ENCODE measurements at regions not wholly inside any gene's neighbourhood (a gene's known extent, or its start where the extent isn't known, plus 50 kb on each side); places are given as distances from the start of the nearest gene placed in this dataset.

DNA sequence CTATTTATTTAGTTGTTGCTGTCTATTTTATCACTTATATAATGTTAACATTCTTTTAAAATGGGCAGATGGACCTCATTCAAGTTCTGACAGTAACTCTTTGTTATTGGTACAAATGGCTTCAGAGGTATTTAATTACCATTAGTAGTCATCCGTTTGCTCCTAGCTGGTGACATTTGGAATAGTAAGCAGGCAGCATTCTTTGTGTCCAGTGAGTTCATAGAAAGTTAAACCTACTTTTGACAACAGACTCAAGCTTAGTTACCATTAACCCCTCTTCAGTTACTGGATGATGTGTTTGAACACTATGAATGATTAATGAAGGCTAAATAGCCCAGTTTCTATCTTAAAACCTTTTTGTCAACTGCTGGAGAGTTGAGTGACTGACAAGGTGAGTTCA is 500.7 kb upstream of the ATP11B start:
- H3K27ac Mint-ChIP-seq, result no peak overlapping the region
- peaks cover 0 to 9% (median 6%) of the 10 kb centered on the region in 3 donors for H3K9me3 Mint-ChIP-seq
- Histone ChIP-seq H3K27ac (ENCODE audit: low read length) (no peak overlapping the region), H3K4me3 (ENCODE audit: control insufficient read depth in 1 of 2, extremely low read depth in 1 of 2, low read length in 1 of 2) (no peak overlapping the region), H3K36me3 (ENCODE audit: control insufficient read depth in 2 of 2, extremely low read depth in 1 of 2, insufficient read depth in 1 of 2, low read length in 1 of 2) (no peaks in the 10 kb centered on the region), H3K27me3 (replicated peaks in 1 of 2; ENCODE audit: control insufficient read depth in 2 of 2, extremely low read depth in 1 of 2, insufficient read depth in 2 of 2, low read length in 1 of 2) (no peaks in the 10 kb centered on the region), H3K4me1 (ENCODE audit: control insufficient read depth in 1 of 2, extremely low read depth in 1 of 2, insufficient read depth in 2 of 2, low read length in 2 of 2) (no peaks in the 10 kb centered on the region), H3K9me3 (no peaks in the 10 kb centered on the region)
- WGBS (ENCODE audit: insufficient coverage), result no CpG with 5 or more reads among the region's 1 CpG
- DNase-seq, result no peak
- ChIA-PET CTCF (no interaction called here), POLR2A (no interaction called here)
- H3K4me1 Mint-ChIP-seq, result no peaks in the 10 kb centered on the region
- no peak for ATAC-seq (replicated peaks in 1 of 4)
- H3K36me3 Mint-ChIP-seq, result no peaks in the 10 kb centered on the region
- H3K27me3 Mint-ChIP-seq, result no peaks in the 10 kb centered on the region
- H3K4me3 Mint-ChIP-seq, result no peak overlapping the region

DNA sequence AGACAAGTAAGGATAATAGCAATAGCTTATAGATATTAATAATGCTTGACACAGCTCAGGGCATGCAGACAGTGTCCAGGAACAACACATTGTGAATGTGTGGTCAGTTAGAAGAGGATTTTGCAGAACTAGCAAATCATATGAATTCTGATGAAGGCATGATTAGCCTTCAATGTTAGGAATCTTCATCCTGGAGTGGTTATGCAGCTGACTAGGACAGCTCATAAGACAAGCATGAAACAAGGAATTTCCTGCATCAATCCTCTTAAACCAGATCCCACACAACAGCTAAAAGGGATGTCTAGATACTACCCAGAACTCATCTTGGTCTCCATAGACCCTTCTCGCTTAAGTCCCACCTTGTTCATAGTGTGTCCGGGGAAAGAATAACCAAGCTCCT is 499.0 kb upstream of the ATP11B start:
- ATAC-seq (replicated peaks in 1 of 4), result no peak
- Mint-ChIP-seq H3K36me3 (no peaks in the 10 kb centered on the region), H3K4me1 (no peaks in the 10 kb centered on the region), H3K27me3 (no peaks in the 10 kb centered on the region), H3K9me3 (peaks cover 0 to 9% (median 6%) of the 10 kb centered on the region in 3 donors), H3K27ac (no peak overlapping the region), H3K4me3 (no peak overlapping the region)
- ChIA-PET CTCF (no interaction called here), POLR2A (no interaction called here)
- WGBS (ENCODE audit: insufficient coverage), result 100% methylated on average over 1 of the region's 2 CpGs
- Histone ChIP-seq H3K9me3 (no peaks in the 10 kb centered on the region), H3K36me3 (ENCODE audit: control insufficient read depth in 2 of 2, extremely low read depth in 1 of 2, insufficient read depth in 1 of 2, low read length in 1 of 2) (no peaks in the 10 kb centered on the region), H3K27ac (ENCODE audit: low read length) (no peak overlapping the region), H3K4me1 (ENCODE audit: control insufficient read depth in 1 of 2, extremely low read depth in 1 of 2, insufficient read depth in 2 of 2, low read length in 2 of 2) (no peaks in the 10 kb centered on the region), H3K27me3 (replicated peaks in 1 of 2; ENCODE audit: control insufficient read depth in 2 of 2, extremely low read depth in 1 of 2, insufficient read depth in 2 of 2, low read length in 1 of 2) (no peaks in the 10 kb centered on the region), H3K4me3 (ENCODE audit: control insufficient read depth in 1 of 2, extremely low read depth in 1 of 2, low read length in 1 of 2) (no peak overlapping the region)
- DNase-seq, result no peak

DNA sequence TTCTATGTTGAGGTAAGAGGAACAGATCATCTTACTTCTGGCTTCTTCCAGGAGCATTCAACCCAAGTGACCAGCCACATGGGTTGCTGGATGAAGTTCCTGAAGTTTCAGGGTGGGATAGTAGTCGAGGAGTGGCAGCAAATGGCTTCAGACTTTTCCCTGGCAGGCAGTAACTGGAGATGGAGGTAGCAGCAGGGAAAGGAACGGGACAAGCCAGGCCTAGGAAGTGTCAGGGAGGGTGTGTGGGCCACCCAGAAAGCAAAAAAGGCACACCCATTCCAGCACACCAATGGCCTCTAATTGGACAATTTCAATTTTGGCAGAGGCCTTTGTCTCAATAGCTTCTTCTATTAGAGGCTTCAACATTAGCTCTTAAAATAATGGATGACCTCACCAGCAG is 498.6 kb upstream of the ATP11B start:
- DNase-seq (no peak), ATAC-seq (replicated peaks in 1 of 4) (no peak)
- no peaks in the 10 kb centered on the region for H3K27me3 ChIP-seq (replicated peaks in 1 of 2; ENCODE audit: control insufficient read depth in 2 of 2, extremely low read depth in 1 of 2, insufficient read depth in 2 of 2, low read length in 1 of 2)
- ChIA-PET POLR2A (no interaction called here), CTCF (no interaction called here)
- no peak overlapping the region for H3K27ac ChIP-seq (ENCODE audit: low read length)
- no peak overlapping the region for H3K4me3 ChIP-seq (ENCODE audit: control insufficient read depth in 1 of 2, extremely low read depth in 1 of 2, low read length in 1 of 2)
- no peaks in the 10 kb centered on the region for H3K4me1 ChIP-seq (ENCODE audit: control insufficient read depth in 1 of 2, extremely low read depth in 1 of 2, insufficient read depth in 2 of 2, low read length in 2 of 2)
- Mint-ChIP-seq H3K27ac (no peak overlapping the region), H3K27me3 (no peaks in the 10 kb centered on the region), H3K4me3 (no peak overlapping the region), H3K9me3 (peaks cover 0 to 9% (median 6%) of the 10 kb centered on the region in 3 donors), H3K4me1 (no peaks in the 10 kb centered on the region), H3K36me3 (no peaks in the 10 kb centered on the region)
- 63% methylated on average over 1 of the region's 2 CpGs for WGBS (ENCODE audit: insufficient coverage)
- H3K36me3 ChIP-seq (ENCODE audit: control insufficient read depth in 2 of 2, extremely low read depth in 1 of 2, insufficient read depth in 1 of 2, low read length in 1 of 2), result no peaks in the 10 kb centered on the region
- H3K9me3 ChIP-seq, result no peaks in the 10 kb centered on the region

DNA sequence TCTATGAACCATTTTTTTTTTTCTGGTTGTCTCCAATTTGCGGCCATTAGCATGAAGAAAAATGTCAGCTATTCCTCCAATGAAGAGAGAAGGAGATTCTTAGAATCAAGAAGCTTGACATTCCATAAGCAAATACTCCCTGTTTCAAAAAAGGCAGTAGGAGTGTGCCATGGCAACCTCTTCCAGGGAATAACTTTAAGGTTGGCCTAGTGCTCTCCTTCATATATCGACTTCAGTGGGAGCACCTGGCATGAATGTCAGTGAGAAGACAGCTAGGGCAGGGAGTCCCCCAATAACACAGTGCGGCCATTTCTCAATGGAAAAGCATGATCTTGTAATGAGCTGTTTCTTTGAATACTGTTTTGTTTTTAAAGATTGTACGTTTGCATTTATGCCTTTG is 493.0 kb upstream of the ATP11B start:
- H3K4me3 Mint-ChIP-seq, result no peak overlapping the region
- Histone ChIP-seq H3K27me3 (replicated peaks in 1 of 2; ENCODE audit: control insufficient read depth in 2 of 2, extremely low read depth in 1 of 2, insufficient read depth in 2 of 2, low read length in 1 of 2) (no peaks in the 10 kb centered on the region), H3K4me1 (ENCODE audit: control insufficient read depth in 1 of 2, extremely low read depth in 1 of 2, insufficient read depth in 2 of 2, low read length in 2 of 2) (no peaks in the 10 kb centered on the region), H3K27ac (ENCODE audit: low read length) (no peak overlapping the region), H3K36me3 (ENCODE audit: control insufficient read depth in 2 of 2, extremely low read depth in 1 of 2, insufficient read depth in 1 of 2, low read length in 1 of 2) (no peaks in the 10 kb centered on the region), H3K9me3 (no peaks in the 10 kb centered on the region), H3K4me3 (ENCODE audit: control insufficient read depth in 1 of 2, extremely low read depth in 1 of 2, low read length in 1 of 2) (no peak overlapping the region)
- no peak for DNase-seq
- ChIA-PET CTCF (no interaction called here), POLR2A (no interaction called here)
- no peaks in the 10 kb centered on the region for H3K4me1 Mint-ChIP-seq
- H3K27me3 Mint-ChIP-seq, result no peaks in the 10 kb centered on the region
- no peaks in the 10 kb centered on the region for H3K36me3 Mint-ChIP-seq
- peaks cover 0 to 5% (median 4%) of the 10 kb centered on the region in 3 donors for H3K9me3 Mint-ChIP-seq
- ATAC-seq (replicated peaks in 1 of 4), result no peak
- 100% methylated on average over 1 of the region's 4 CpGs for WGBS (ENCODE audit: insufficient coverage)
- no peak overlapping the region for H3K27ac Mint-ChIP-seq

DNA sequence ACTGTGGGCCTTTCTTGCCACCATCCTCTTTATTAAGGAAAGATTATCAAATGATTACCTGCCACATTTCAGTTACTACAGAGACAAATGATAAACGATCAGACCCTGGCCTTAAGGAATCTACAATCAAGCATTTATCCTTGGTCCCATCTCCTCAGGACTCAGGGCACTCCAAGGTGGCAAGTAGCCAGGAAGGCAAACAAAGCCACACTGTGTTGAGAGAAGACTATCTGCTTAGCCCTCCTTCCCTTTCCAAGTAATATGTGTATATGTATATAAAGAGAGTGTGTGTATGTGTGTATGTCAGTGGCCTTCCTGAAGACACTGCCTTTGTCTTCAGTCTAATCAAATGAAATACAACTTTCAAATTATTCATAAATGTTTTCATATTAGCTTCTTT is 490.1 kb upstream of the ATP11B start:
- DNase-seq (no peak), ATAC-seq (replicated peaks in 1 of 4) (no peak)
- no peaks in the 10 kb centered on the region for H3K4me1 Mint-ChIP-seq
- POLR2A ChIA-PET, result no interaction called here
- no peaks in the 10 kb centered on the region for H3K27me3 ChIP-seq (replicated peaks in 1 of 2; ENCODE audit: control insufficient read depth in 2 of 2, extremely low read depth in 1 of 2, insufficient read depth in 2 of 2, low read length in 1 of 2)
- H3K27ac ChIP-seq (ENCODE audit: low read length), result no peak overlapping the region
- H3K4me1 ChIP-seq (ENCODE audit: control insufficient read depth in 1 of 2, extremely low read depth in 1 of 2, insufficient read depth in 2 of 2, low read length in 2 of 2), result no peaks in the 10 kb centered on the region
- no peak overlapping the region for H3K27ac Mint-ChIP-seq
- no peaks in the 10 kb centered on the region for H3K36me3 ChIP-seq (ENCODE audit: control insufficient read depth in 2 of 2, extremely low read depth in 1 of 2, insufficient read depth in 1 of 2, low read length in 1 of 2)
- no peak overlapping the region for H3K4me3 ChIP-seq (ENCODE audit: control insufficient read depth in 1 of 2, extremely low read depth in 1 of 2, low read length in 1 of 2)
- H3K9me3 ChIP-seq, result no peaks in the 10 kb centered on the region
- H3K4me3 Mint-ChIP-seq, result no peak overlapping the region
- CTCF ChIA-PET, result no interaction called here
- no peaks in the 10 kb centered on the region for H3K27me3 Mint-ChIP-seq
- no CpG with 5 or more reads among the region's 1 CpG for WGBS (ENCODE audit: insufficient coverage)
- no peaks in the 10 kb centered on the region for H3K36me3 Mint-ChIP-seq
- H3K9me3 Mint-ChIP-seq, result peaks cover 0 to 4% (median 0%) of the 10 kb centered on the region in 3 donors

- no peak overlapping the region for H3K4me3 ChIP-seq (ENCODE audit: control insufficient read depth in 1 of 2, extremely low read depth in 1 of 2, low read length in 1 of 2)
- ATAC-seq (replicated peaks in 1 of 4), result no peak
- no peaks in the 10 kb centered on the region for H3K9me3 ChIP-seq
- H3K4me1 ChIP-seq (ENCODE audit: control insufficient read depth in 1 of 2, extremely low read depth in 1 of 2, insufficient read depth in 2 of 2, low read length in 2 of 2), result no peaks in the 10 kb centered on the region
- DNase-seq, result no peak
- peaks cover 0 to 8% (median 0%) of the 10 kb centered on the region in 3 donors for H3K9me3 Mint-ChIP-seq
- H3K27ac ChIP-seq (ENCODE audit: low read length), result no peak overlapping the region
- H3K4me3 Mint-ChIP-seq, result no peak overlapping the region
- H3K36me3 ChIP-seq (ENCODE audit: control insufficient read depth in 2 of 2, extremely low read depth in 1 of 2, insufficient read depth in 1 of 2, low read length in 1 of 2), result no peaks in the 10 kb centered on the region
- H3K36me3 Mint-ChIP-seq, result no peaks in the 10 kb centered on the region
- H3K4me1 Mint-ChIP-seq, result no peaks in the 10 kb centered on the region
- WGBS (ENCODE audit: insufficient coverage), result 100% methylated on average over 3 of the region's 6 CpGs
- no peaks in the 10 kb centered on the region for H3K27me3 ChIP-seq (replicated peaks in 1 of 2; ENCODE audit: control insufficient read depth in 2 of 2, extremely low read depth in 1 of 2, insufficient read depth in 2 of 2, low read length in 1 of 2)
- ChIA-PET POLR2A (no interaction called here), CTCF (no interaction called here)
- H3K27ac Mint-ChIP-seq, result no peak overlapping the region
- H3K27me3 Mint-ChIP-seq, result no peaks in the 10 kb centered on the region
Measured at GRCh38 chr3:182305881-182306665, 487.2 kb upstream of the ATP11B start.

DNA sequence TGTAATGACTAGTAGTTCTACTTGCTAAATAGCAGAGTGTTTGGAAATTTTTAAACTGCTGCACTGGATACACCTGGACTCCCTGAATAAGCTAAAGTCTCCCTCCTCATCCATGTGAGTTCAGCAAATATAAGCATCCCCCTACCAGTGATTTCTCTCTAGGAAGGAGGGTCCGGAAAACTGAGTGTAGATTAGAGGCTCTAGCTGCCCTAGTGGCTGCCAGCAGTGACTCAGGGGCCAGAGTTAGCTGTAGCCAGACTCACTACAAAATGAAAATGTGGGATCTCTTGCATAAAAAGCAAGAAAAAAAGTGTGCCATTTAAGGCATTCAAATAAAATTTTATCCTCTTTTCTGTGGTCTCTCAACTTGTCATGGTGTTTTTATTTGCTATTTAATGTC is 485.0 kb upstream of the ATP11B start:
- Mint-ChIP-seq H3K27me3 (no peaks in the 10 kb centered on the region), H3K9me3 (peaks cover 0 to 6% (median 5%) of the 10 kb centered on the region in 3 donors), H3K27ac (no peak overlapping the region), H3K4me1 (no peaks in the 10 kb centered on the region), H3K36me3 (no peaks in the 10 kb centered on the region), H3K4me3 (no peak overlapping the region)
- POLR2A ChIA-PET, result no interaction called here
- Histone ChIP-seq H3K9me3 (no peaks in the 10 kb centered on the region), H3K4me1 (ENCODE audit: control insufficient read depth in 1 of 2, extremely low read depth in 1 of 2, insufficient read depth in 2 of 2, low read length in 2 of 2) (no peaks in the 10 kb centered on the region), H3K27me3 (replicated peaks in 1 of 2; ENCODE audit: control insufficient read depth in 2 of 2, extremely low read depth in 1 of 2, insufficient read depth in 2 of 2, low read length in 1 of 2) (no peaks in the 10 kb centered on the region), H3K36me3 (ENCODE audit: control insufficient read depth in 2 of 2, extremely low read depth in 1 of 2, insufficient read depth in 1 of 2, low read length in 1 of 2) (no peaks in the 10 kb centered on the region), H3K27ac (ENCODE audit: low read length) (no peak overlapping the region), H3K4me3 (ENCODE audit: control insufficient read depth in 1 of 2, extremely low read depth in 1 of 2, low read length in 1 of 2) (no peak overlapping the region)
- CTCF ChIA-PET, result no interaction called here
- DNase-seq, result no peak
- ATAC-seq (replicated peaks in 1 of 4), result no peak
- WGBS (ENCODE audit: insufficient coverage), result no CpG with 5 or more reads among the region's 1 CpG
